ENCODE measurements at regions not wholly inside any gene's neighbourhood (a gene's known extent, or its start where the extent isn't known, plus 50 kb on each side); places are given as distances from the start of the nearest gene placed in this dataset.

- TF ChIP-seq USF2 (IDR thresholded peaks at IDR 0.05; ENCODE audit: low read length) (no peak), SRF (IDR thresholded peaks at IDR 0.05; ENCODE audit: low read depth, low read length) (no peak), EGR1 (IDR thresholded peaks at IDR 0.05; ENCODE audit: borderline replicate concordance, low read depth, low read length) (no peak), HDAC6 (IDR thresholded peaks at IDR 0.05; ENCODE audit: low read depth, low read length) (no peak), YY1 (IDR thresholded peaks at IDR 0.05; ENCODE audit: low read depth, low read length) (no peak)
These were observed 151.0 kb upstream of the SRRM4 start (continued) for GRCh38 chr12:118830296-118830695.
